ENCODE measurements at regions not wholly inside any gene's neighbourhood (a gene's known extent, or its start where the extent isn't known, plus 50 kb on each side); places are given as distances from the start of the nearest gene placed in this dataset.

DNA sequence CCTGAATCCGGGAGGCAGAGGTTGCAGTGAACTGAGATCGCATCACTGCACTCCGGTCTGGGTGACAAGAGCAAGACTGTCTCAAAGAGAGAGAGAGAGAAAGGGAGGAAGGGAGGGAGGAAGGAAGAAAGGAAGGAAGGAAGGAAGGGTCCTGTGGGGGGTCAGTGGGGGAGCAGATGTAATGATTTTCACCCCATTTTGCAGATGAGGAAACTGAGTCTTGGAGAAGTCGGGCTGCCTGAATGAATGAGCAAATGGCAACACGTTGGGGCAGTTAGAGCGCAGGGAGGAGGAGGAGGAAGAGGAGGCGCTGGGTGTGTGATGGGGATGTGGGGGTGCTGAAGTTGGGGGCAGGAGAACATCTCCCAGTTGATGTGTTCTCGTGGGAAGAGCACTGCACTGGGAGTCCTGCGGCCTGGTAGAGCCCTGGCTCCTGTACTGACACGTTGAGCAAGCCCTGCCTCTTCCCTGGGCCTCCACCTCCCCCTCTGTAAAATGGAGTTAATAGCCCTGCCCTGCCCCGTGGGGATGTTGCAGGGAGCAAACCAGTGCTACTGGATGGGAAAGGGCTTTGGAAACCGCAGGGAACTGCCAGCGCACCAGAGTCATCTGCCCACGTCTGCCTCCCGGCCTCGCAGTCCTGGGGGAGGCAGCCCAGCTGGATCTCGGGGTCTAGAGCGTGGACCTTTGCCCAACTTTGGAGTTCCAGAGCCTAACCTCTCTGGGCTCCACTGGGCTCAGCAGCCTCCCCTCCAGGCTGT, 103.2 kb upstream of the CASZ1 start:
- H3K4me3 ChIP-seq (ENCODE audit: low read depth, low read length): no peak overlapping the region
- TF ChIP-seq, protein P1, sequence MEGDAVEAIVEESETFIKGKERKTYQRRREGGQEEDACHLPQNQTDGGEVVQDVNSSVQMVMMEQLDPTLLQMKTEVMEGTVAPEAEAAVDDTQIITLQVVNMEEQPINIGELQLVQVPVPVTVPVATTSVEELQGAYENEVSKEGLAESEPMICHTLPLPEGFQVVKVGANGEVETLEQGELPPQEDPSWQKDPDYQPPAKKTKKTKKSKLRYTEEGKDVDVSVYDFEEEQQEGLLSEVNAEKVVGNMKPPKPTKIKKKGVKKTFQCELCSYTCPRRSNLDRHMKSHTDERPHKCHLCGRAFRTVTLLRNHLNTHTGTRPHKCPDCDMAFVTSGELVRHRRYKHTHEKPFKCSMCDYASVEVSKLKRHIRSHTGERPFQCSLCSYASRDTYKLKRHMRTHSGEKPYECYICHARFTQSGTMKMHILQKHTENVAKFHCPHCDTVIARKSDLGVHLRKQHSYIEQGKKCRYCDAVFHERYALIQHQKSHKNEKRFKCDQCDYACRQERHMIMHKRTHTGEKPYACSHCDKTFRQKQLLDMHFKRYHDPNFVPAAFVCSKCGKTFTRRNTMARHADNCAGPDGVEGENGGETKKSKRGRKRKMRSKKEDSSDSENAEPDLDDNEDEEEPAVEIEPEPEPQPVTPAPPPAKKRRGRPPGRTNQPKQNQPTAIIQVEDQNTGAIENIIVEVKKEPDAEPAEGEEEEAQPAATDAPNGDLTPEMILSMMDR (IDR thresholded peaks at IDR 0.05; ENCODE audit: low read depth, low read length): no peak
- TF ChIP-seq, protein P2, sequence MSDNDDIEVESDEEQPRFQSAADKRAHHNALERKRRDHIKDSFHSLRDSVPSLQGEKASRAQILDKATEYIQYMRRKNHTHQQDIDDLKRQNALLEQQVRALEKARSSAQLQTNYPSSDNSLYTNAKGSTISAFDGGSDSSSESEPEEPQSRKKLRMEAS (IDR thresholded peaks at IDR 0.05; ENCODE audit: low read depth, low read length): no peak
- TF ChIP-seq POLR2A (IDR thresholded peaks at IDR 0.05; ENCODE audit: extremely low read depth, insufficient read length): no peak
- no peak for TF ChIP-seq MYC (IDR thresholded peaks at IDR 0.05; ENCODE audit: low read depth, low read length)
- peak; percentile 42 for DNase-seq (ENCODE audit: low read depth)

DNA sequence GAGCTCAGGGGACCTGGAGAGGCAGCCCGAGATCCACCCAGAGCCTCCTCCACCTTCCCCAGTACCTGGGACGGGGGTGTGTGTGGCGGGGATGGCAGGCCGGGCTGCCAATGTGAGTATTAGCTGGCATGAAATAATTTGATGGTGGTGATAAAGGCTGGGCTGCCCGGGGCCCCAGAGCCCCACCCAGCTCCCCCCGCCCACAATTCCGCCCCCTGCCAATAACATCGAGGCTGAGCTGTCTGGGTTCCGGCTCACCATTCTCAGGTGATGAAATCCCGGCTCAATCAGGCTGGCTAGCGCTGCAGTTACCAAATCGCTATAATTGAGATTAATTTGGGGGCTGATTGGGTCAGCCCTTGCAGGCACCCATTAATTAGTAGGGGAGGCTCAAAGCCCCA, 103.8 kb upstream of the CASZ1 start:
- no peak overlapping the region for H3K4me3 ChIP-seq (ENCODE audit: low read depth, low read length)
- TF ChIP-seq POLR2A (IDR thresholded peaks at IDR 0.05; ENCODE audit: extremely low read depth, insufficient read length) (no peak), MYC (IDR thresholded peaks at IDR 0.05; ENCODE audit: low read depth, low read length) (no peak)
- TF ChIP-seq, protein P2 (IDR thresholded peaks at IDR 0.05; ENCODE audit: low read depth, low read length): no peak
- TF ChIP-seq, protein P1 (IDR thresholded peaks at IDR 0.05; ENCODE audit: low read depth, low read length): no peak
- peak; percentile 37 for DNase-seq (ENCODE audit: low read depth)

DNA sequence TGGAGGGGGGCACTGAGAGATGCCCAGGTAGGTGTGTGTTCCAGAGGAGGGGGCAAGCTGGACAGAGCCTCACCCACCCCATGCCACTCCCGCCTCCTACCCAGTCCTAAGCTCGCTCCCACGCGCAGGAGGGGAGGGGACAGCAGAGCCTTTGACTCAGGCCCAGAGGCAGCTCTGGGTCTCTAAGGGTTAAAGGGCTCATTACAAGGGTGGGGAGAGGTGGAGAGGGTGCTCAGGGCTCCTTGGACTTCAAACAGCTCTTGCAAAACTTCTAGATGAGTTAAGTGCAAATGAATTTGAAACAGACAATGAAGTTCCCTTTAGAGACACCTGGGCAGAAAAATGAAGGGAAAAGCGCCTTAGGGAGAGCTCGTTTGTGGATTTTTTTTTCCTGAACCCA, 104.2 kb upstream of the CASZ1 start:
- peak; percentile 70 for DNase-seq (ENCODE audit: low read depth)
- TF ChIP-seq, protein P1 (IDR thresholded peaks at IDR 0.05; ENCODE audit: low read depth, low read length): no peak
- TF ChIP-seq, protein P2 (IDR thresholded peaks at IDR 0.05; ENCODE audit: low read depth, low read length): no peak
- TF ChIP-seq MYC (IDR thresholded peaks at IDR 0.05; ENCODE audit: low read depth, low read length) (no peak), POLR2A (IDR thresholded peaks at IDR 0.05; ENCODE audit: extremely low read depth, insufficient read length) (no peak)
- H3K4me3 ChIP-seq (ENCODE audit: low read depth, low read length): no peak overlapping the region

DNA sequence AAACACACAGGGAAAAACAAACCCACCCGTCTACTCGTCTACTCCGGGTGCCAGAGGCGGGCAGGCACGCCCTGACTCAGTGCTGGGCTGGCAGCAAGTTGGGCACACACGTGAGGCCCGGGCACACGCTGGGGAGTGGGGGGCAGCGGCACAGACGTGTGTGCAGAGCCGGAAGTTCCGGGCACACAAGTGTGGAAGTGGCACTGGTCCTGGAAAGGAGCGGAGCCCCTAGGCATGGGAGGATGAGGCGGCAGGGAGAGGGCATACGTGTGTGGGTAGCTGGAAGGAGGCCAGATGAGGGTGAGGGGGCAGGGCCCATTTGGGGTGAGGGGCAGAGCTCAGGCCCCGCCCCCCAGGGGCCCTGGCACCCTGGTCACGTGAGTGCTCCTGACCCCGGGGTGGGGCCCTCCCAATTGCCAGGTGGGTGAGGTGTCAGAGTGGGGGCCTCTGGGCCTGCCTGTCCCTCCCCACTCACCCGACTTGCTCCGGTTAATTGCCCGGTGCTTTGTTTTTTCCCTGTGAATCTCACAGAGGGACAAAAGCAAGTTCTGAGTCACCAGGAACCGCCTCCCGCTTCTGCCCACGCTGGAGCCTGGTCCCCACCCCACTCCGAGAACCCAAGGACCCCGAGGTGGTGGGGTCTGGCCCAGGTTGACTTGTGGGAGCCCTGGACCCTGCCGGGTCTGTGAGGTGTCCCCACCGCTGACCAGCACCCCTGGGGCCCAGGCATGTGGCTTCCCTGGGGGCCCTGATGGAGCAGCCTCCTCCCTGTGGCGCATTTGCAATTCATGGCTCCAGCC, 104.8 kb upstream of the CASZ1 start:
- no peak for DNase-seq (ENCODE audit: low read depth)
- H3K4me3 ChIP-seq (ENCODE audit: low read depth, low read length): no peak overlapping the region
- TF ChIP-seq POLR2A (IDR thresholded peaks at IDR 0.05; ENCODE audit: extremely low read depth, insufficient read length): no peak
- TF ChIP-seq, protein P1 (IDR thresholded peaks at IDR 0.05; ENCODE audit: low read depth, low read length): no peak
- TF ChIP-seq, protein P2 (IDR thresholded peaks at IDR 0.05; ENCODE audit: low read depth, low read length): no peak
- TF ChIP-seq MYC (IDR thresholded peaks at IDR 0.05; ENCODE audit: low read depth, low read length): no peak

DNA sequence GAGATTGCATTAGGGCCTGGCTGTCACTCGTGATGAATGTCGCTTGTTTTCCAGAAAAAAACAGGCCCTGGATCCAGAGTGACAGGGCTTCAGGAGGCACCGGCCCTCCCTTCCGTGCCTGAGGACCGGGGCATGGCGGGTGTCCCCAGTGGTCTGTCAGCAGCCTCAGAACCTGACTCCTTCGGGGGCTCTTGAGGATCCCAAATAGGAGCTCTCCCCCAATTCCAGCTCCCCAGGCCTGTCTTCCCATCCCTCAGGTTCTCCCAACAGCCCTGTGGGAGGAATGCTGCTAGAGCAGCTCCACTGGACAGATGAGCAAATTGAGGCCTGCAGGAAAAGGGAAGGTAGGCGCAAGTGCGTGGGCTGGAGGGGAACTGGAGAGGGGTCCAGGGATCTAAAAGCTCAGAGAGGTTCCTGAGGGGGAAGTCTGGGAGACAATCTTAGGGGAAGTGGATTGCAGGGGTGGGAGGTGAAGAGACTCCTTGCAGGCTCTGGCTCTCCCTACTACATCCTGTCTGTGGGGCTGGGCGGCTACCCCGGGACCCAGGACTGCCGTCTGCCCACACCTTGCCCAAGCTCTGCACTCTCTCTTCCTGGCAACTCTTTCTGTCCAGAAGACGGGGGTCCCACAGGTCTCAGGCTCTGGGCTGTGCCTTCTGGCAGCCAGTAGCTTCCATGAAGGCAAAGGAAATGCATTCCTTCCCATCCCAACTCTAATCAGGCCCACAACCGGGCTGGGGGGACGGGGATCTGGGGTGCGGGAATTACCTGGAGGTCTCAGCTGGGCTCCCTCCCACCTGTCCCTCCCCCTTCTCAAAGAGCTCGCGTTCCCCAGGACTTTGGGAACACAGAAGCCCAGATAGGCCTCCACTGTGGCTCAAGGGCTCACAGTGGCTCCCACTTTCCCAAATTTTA, 105.7 kb upstream of the CASZ1 start:
- TF ChIP-seq, protein P1 (IDR thresholded peaks at IDR 0.05; ENCODE audit: low read depth, low read length): no peak
- TF ChIP-seq, protein P2 (IDR thresholded peaks at IDR 0.05; ENCODE audit: low read depth, low read length): no peak
- no peak for TF ChIP-seq MYC (IDR thresholded peaks at IDR 0.05; ENCODE audit: low read depth, low read length)
- TF ChIP-seq POLR2A (IDR thresholded peaks at IDR 0.05; ENCODE audit: extremely low read depth, insufficient read length): no peak
- DNase-seq (ENCODE audit: low read depth): peak; percentile 44
- H3K4me3 ChIP-seq (ENCODE audit: low read depth, low read length): no peak overlapping the region

Data from NB4 (cell line).